H9 (cell line): ENCODE measurements at regions not wholly inside any gene's neighbourhood (a gene's known extent, or its start where the extent isn't known, plus 50 kb on each side); places are given as distances from the start of the nearest gene placed in this dataset.
"Not testable (repeated sequence)": the region's sequence is repeated elsewhere in the genome, so short reads cannot be mapped to it uniquely, and the experiment has no call there.

Experiments used
- DNase-seq: peaks from one replicate; pipeline ENCODE4 v3.0.0-alpha.2; 2017
- H2AFZ ChIP-seq: one replicate; pipeline ENCODE4 v1.6.1; 2013; ENCODE audit warnings: mild to moderate bottlenecking, low read length, control low read depth, moderate library complexity
- H2AK5ac ChIP-seq: 2 replicates; pipeline ENCODE4 v1.6.1; 2013; ENCODE audit warnings: low read length, control low read depth, mixed read lengths; ENCODE audit not compliant: insufficient read length
- H2BK120ac ChIP-seq: one replicate; pipeline ENCODE4 v1.6.1; 2013; ENCODE audit warnings: low read depth, mild to moderate bottlenecking, low read length, control low read depth, inconsistent platforms; ENCODE audit not compliant: poor library complexity, severe bottlenecking
- H2BK12ac ChIP-seq: 2 replicates; pipeline ENCODE4 v1.6.1; 2013; ENCODE audit warnings: low read length, control low read depth, mixed read lengths, low read depth; ENCODE audit not compliant: insufficient read length
- H2BK15ac ChIP-seq: 2 replicates; pipeline ENCODE4 v1.6.1; 2013; ENCODE audit warnings: low read depth, low read length, control low read depth
- H2BK20ac ChIP-seq: one replicate; pipeline ENCODE4 v1.6.1; 2013; ENCODE audit warnings: low read depth, mild to moderate bottlenecking, low read length, control low read depth, inconsistent platforms; ENCODE audit not compliant: poor library complexity, severe bottlenecking
- H2BK5ac ChIP-seq: 2 replicates; pipeline ENCODE4 v1.6.1; 2013; ENCODE audit warnings: low read length, control low read depth, mixed read lengths; ENCODE audit not compliant: insufficient read length
- H3K14ac ChIP-seq: 2 replicates; pipeline ENCODE4 v1.6.1; 2013; ENCODE audit warnings: low read length, control low read depth; ENCODE audit not compliant: insufficient read depth
- H3K18ac ChIP-seq: 2 replicates; pipeline ENCODE4 v1.6.1; 2013; ENCODE audit warnings: low read depth, mild to moderate bottlenecking, mixed read lengths, low read length, control low read depth; ENCODE audit not compliant: insufficient read length
- H3K23ac ChIP-seq: 2 replicates; pipeline ENCODE4 v1.6.1; 2013; ENCODE audit warnings: low read length, control low read depth, mixed read lengths, low read depth; ENCODE audit not compliant: insufficient read length
- H3K23me2 ChIP-seq: 2 replicates; pipeline ENCODE4 v1.6.1; 2013; ENCODE audit warnings: low read depth, mild to moderate bottlenecking, mixed read lengths, low read length, control low read depth; ENCODE audit not compliant: insufficient read length, poor library complexity, severe bottlenecking
- H3K27ac ChIP-seq: 2 replicates; pipeline ENCODE4 v1.5.1; 2013; ENCODE audit warnings: low read length, control low read depth, mixed read lengths, low read depth; ENCODE audit not compliant: insufficient read length
- H3K27me3 ChIP-seq: 2 replicates; pipeline ENCODE4 v1.6.1; 2013; ENCODE audit warnings: low read length, control low read depth, inconsistent platforms; ENCODE audit not compliant: insufficient read depth
- H3K4ac ChIP-seq: 2 replicates; pipeline ENCODE4 v1.6.1; 2013; ENCODE audit warnings: low read depth, mild to moderate bottlenecking, control low read depth, inconsistent platforms, low read length, moderate library complexity
- H3K4me1 ChIP-seq: 2 replicates; pipeline ENCODE4 v1.6.1; 2013; ENCODE audit warnings: low read length, control low read depth, inconsistent platforms; ENCODE audit not compliant: insufficient read depth
- H3K4me2 ChIP-seq: 2 replicates; pipeline ENCODE4 v1.6.1; 2013; ENCODE audit warnings: low read length, control low read depth, mixed read lengths; ENCODE audit not compliant: insufficient read length, insufficient read depth
- H3K56ac ChIP-seq: 2 replicates; pipeline ENCODE4 v1.6.1; 2013; ENCODE audit warnings: low read depth, mild to moderate bottlenecking, mixed read lengths, low read length, control low read depth; ENCODE audit not compliant: insufficient read length
- H3K79me1 ChIP-seq: 2 replicates; pipeline ENCODE4 v1.6.1; 2013; ENCODE audit warnings: low read depth, mild to moderate bottlenecking, moderate library complexity, low read length, control low read depth, inconsistent platforms; ENCODE audit not compliant: insufficient read depth, poor library complexity, severe bottlenecking
- H3K79me2 ChIP-seq: 2 replicates; pipeline ENCODE4 v1.6.1; 2013; ENCODE audit warnings: low read length, control low read depth, inconsistent platforms; ENCODE audit not compliant: insufficient read depth
- H3K9ac ChIP-seq: 2 replicates; pipeline ENCODE4 v1.6.1; 2013; ENCODE audit warnings: low read length, control low read depth, mixed read lengths; ENCODE audit not compliant: insufficient read length; ENCODE audit errors: extremely low read depth
- H3K9me3 ChIP-seq: one replicate; pipeline ENCODE4 v1.6.1; 2013; ENCODE audit warnings: low read depth, low read length, inconsistent platforms; ENCODE audit not compliant: control insufficient read depth
- H3T11ph ChIP-seq: one replicate; pipeline ENCODE4 v1.6.1; 2013; ENCODE audit warnings: mild to moderate bottlenecking, low read length, control low read depth, inconsistent platforms
- H4K20me1 ChIP-seq: one replicate; pipeline ENCODE4 v1.6.1; 2013; ENCODE audit not compliant: control insufficient read depth, insufficient read length, insufficient read depth
- H4K5ac ChIP-seq: 2 replicates; pipeline ENCODE4 v1.6.1; 2013; ENCODE audit warnings: low read depth, mild to moderate bottlenecking, mixed read lengths, low read length, control low read depth; ENCODE audit not compliant: insufficient read length
- H4K8ac ChIP-seq: replicated peaks from 2 replicates; pipeline ENCODE4 v1.6.1; 2013; ENCODE audit warnings: low read length, control low read depth, mixed read lengths, low read depth; ENCODE audit not compliant: insufficient read length
- H4K91ac ChIP-seq: 2 replicates; pipeline ENCODE4 v1.6.1; 2013; ENCODE audit warnings: low read depth, mild to moderate bottlenecking, moderate library complexity, mixed read lengths, low read length, control low read depth; ENCODE audit not compliant: insufficient read length
- H3K27ac Mint-ChIP-seq, 3 experiments: 2 replicates in 2 of 3; 3 replicates in 1 of 3; pipeline ENCODE4 v1.8.0; 2020 to 2021; ENCODE audit warnings: mixed read lengths in 3 of 3, mild to moderate bottlenecking in 1 of 3, moderate library complexity in 1 of 3
- H3K27me3 Mint-ChIP-seq: 2 replicates; pipeline ENCODE4 v1.8.0; 2021; ENCODE audit warnings: low read depth, mild to moderate bottlenecking, moderate library complexity, mixed read lengths
- H3K36me3 Mint-ChIP-seq, 3 experiments: 2 replicates in 2 of 3; 3 replicates in 1 of 3; pipeline ENCODE4 v1.8.0; 2020 to 2021; ENCODE audit warnings: low read depth in 3 of 3, mixed read lengths in 3 of 3; ENCODE audit not compliant: insufficient read depth in 1 of 3
- H3K4me1 Mint-ChIP-seq, 2 experiments: 2 replicates each; pipeline ENCODE4 v1.8.0; 2020; ENCODE audit warnings: mixed read lengths in 2 of 2
- H3K4me3 Mint-ChIP-seq, 2 experiments: 2 replicates in 1 of 2; 3 replicates in 1 of 2; pipeline ENCODE4 v1.8.0; 2020 to 2021; ENCODE audit warnings: mild to moderate bottlenecking in 2 of 2, mixed read lengths in 2 of 2, moderate library complexity in 1 of 2
- H3K9me3 Mint-ChIP-seq, 2 experiments: 2 replicates in 1 of 2; 3 replicates in 1 of 2; pipeline ENCODE4 v1.8.0; 2020; ENCODE audit warnings: mild to moderate bottlenecking in 2 of 2, mixed read lengths in 2 of 2, moderate library complexity in 1 of 2
- CTCF ChIP-seq: fragments of 200-600 bp; sonication (generic); conservative IDR thresholded peaks from 3 replicates; pipeline ENCODE4 v1.8.0; 2021; ENCODE audit warnings: antibody characterized with exemption, mild to moderate bottlenecking
- WGBS: extraction: QIAGEN DNeasy Blood & Tissue Kit; methylation state at CpG from one replicate; pipeline ENCODE4 v1.1.7; 2013; ENCODE audit warnings: missing lambda C conversion rate, low lambda C conversion rate, mixed read lengths; ENCODE audit not compliant: insufficient read length; ENCODE audit errors: extremely low coverage; 5-methylcytosine and 5-hydroxymethylcytosine counted together

DNA sequence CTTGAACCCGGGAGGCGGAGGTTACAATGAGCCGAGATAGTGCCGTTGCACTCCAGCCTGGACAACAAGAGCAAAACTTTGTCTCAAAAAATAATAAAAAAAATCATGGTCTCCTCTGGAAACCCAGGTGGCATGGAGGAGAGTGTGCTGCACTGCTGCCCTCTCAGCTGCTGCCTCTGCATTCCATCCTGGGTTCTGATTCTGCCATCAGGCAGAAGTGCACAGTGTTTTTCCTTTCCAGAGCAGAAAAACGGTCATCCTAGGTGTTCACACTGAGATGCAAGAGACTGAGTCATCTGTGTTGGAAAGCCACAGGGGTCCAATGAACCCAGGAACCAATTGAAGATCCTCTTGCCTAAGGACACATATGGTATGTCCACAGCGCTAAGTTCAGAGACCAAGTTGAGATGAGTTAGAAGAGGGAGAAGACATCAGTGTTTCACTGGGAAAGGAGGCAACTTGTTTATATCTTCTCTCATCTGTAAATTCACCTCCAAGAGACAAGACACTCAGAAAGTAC is 88.8 kb upstream of the DMRT1 start:
- Histone ChIP-seq H3K56ac (no peak overlapping the region), H3K18ac (no peak overlapping the region), H3K14ac (no peak overlapping the region), H3K79me2 (no peaks in the 10 kb centered on the region), H2AK5ac (no peak overlapping the region), H2BK5ac (no peak overlapping the region), H4K20me1 (no peaks in the 10 kb centered on the region), H3K9ac (no peak overlapping the region), H3K4ac (no peak overlapping the region), H3T11ph (no peak overlapping the region), H4K91ac (no peak overlapping the region), H4K8ac (no peak overlapping the region), H3K27me3 (no peaks in the 10 kb centered on the region), H2BK20ac (no peak overlapping the region), H3K79me1 (no peaks in the 10 kb centered on the region), H3K9me3 (no peaks in the 10 kb centered on the region), H2BK120ac (no peak overlapping the region), H3K27ac (no peak overlapping the region), H2BK12ac (no peak overlapping the region), H2AFZ (no peak overlapping the region), H3K23me2 (no peaks in the 10 kb centered on the region), H3K4me2 (no peak overlapping the region), H3K4me1 (no peaks in the 10 kb centered on the region), H3K23ac (no peak overlapping the region), H4K5ac (no peak overlapping the region), H2BK15ac (no peak overlapping the region)
- Mint-ChIP-seq H3K4me1 (peaks cover 9 to 16% of the 10 kb centered on the region in 2 experiments; a peak in 3 of 4 replicates), H3K36me3 (no peaks in the 10 kb centered on the region), H3K4me3 (no peak overlapping the region), H3K27ac (no peak overlapping the region), H3K27me3 (no peaks in the 10 kb centered on the region), H3K9me3 (no peaks in the 10 kb centered on the region)
- TF ChIP-seq CTCF = no peak
- WGBS = no CpG with 5 or more reads among the region's 6 CpGs
- no peak for DNase-seq

- no CpG with 5 or more reads among the region's 9 CpGs for WGBS
- H2BK5ac ChIP-seq, H4K5ac ChIP-seq, H3K27me3 Mint-ChIP-seq, H2BK20ac ChIP-seq, H4K91ac ChIP-seq, H4K20me1 ChIP-seq, H3K36me3 Mint-ChIP-seq, H3K9me3 Mint-ChIP-seq, H3K4ac ChIP-seq, H3K4me3 Mint-ChIP-seq, H3K27me3 ChIP-seq, H3K56ac ChIP-seq, H2BK12ac ChIP-seq, H2AFZ ChIP-seq, H3K79me1 ChIP-seq, H3K23me2 ChIP-seq, H2BK120ac ChIP-seq, H3K79me2 ChIP-seq, H3K14ac ChIP-seq, H3K23ac ChIP-seq, H3K4me1 ChIP-seq, H4K8ac ChIP-seq, H3K18ac ChIP-seq, H3K9me3 ChIP-seq, H3K27ac Mint-ChIP-seq, H3K9ac ChIP-seq, H3K4me2 ChIP-seq, H2BK15ac ChIP-seq, DNase-seq, H3K27ac ChIP-seq, H3T11ph ChIP-seq, H2AK5ac ChIP-seq: not testable (repeated sequence)
- peaks cover 9 to 16% of the 10 kb centered on the region in 2 experiments; a peak in 3 of 4 replicates for H3K4me1 Mint-ChIP-seq
These were observed 87.8 kb upstream of the DMRT1 start for GRCh38 chr9:753734-754133.
